ENCODE measurements at regions not wholly inside any gene's neighbourhood (a gene's known extent, or its start where the extent isn't known, plus 50 kb on each side); places are given as distances from the start of the nearest gene placed in this dataset.

- no peak for TF ChIP-seq EZH2phosphoT487 (IDR thresholded peaks at IDR 0.05; ENCODE audit: borderline replicate concordance)
- TF ChIP-seq, protein P1, sequence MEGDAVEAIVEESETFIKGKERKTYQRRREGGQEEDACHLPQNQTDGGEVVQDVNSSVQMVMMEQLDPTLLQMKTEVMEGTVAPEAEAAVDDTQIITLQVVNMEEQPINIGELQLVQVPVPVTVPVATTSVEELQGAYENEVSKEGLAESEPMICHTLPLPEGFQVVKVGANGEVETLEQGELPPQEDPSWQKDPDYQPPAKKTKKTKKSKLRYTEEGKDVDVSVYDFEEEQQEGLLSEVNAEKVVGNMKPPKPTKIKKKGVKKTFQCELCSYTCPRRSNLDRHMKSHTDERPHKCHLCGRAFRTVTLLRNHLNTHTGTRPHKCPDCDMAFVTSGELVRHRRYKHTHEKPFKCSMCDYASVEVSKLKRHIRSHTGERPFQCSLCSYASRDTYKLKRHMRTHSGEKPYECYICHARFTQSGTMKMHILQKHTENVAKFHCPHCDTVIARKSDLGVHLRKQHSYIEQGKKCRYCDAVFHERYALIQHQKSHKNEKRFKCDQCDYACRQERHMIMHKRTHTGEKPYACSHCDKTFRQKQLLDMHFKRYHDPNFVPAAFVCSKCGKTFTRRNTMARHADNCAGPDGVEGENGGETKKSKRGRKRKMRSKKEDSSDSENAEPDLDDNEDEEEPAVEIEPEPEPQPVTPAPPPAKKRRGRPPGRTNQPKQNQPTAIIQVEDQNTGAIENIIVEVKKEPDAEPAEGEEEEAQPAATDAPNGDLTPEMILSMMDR (conservative IDR thresholded peaks at IDR 0.05; ENCODE audit: low read length): no peak
These were observed 184.7 kb downstream of the COPRS start for GRCh38 chr17:31674305-31674704.

Data from Loucy (cell line).